ENCODE measurements at regions not wholly inside any gene's neighbourhood (a gene's known extent, or its start where the extent isn't known, plus 50 kb on each side); places are given as distances from the start of the nearest gene placed in this dataset.

GRCh38 chr11:134951305-134951700 is 539.3 kb upstream of the B3GAT1 start (continued):
- TF ChIP-seq TSHZ2 (CRISPR knock-in tag; IDR thresholded peaks at IDR 0.05) (no peak), ESRRG (CRISPR knock-in tag; IDR thresholded peaks at IDR 0.05) (no peak), ZNF70 (CRISPR knock-in tag; IDR thresholded peaks at IDR 0.05) (no peak), ZNF565 (CRISPR knock-in tag; conservative IDR thresholded peaks at IDR 0.05; ENCODE audit: low read depth) (no peak)

GRCh38 chr11:134950692-134951304 is 538.8 kb upstream of the B3GAT1 start:
- TF ChIP-seq SNAI2 (CRISPR knock-in tag; IDR thresholded peaks at IDR 0.05) (no peak), CSRNP3 (CRISPR knock-in tag; IDR thresholded peaks at IDR 0.05) (no peak), CREB5 (CRISPR knock-in tag; IDR thresholded peaks at IDR 0.05; ENCODE audit: low read depth) (no peak), GLIS3 (CRISPR knock-in tag; IDR thresholded peaks at IDR 0.05) (no peak), ARNTL (CRISPR knock-in tag; IDR thresholded peaks at IDR 0.05; ENCODE audit: borderline replicate concordance, low read depth) (no peak), TOX (CRISPR knock-in tag; IDR thresholded peaks at IDR 0.05; ENCODE audit: borderline replicate concordance) (no peak), ZC3H10 (CRISPR knock-in tag; IDR thresholded peaks at IDR 0.05) (no peak), POU6F1 (CRISPR knock-in tag; IDR thresholded peaks at IDR 0.05; ENCODE audit: borderline replicate concordance, low read depth) (no peak), BACH2 (CRISPR knock-in tag; IDR thresholded peaks at IDR 0.05; ENCODE audit: borderline replicate concordance) (no peak), TSHZ2 (CRISPR knock-in tag; IDR thresholded peaks at IDR 0.05) (no peak), TCF4 (CRISPR knock-in tag; IDR thresholded peaks at IDR 0.05; ENCODE audit: borderline replicate concordance) (no peak), ZNF565 (CRISPR knock-in tag; conservative IDR thresholded peaks at IDR 0.05; ENCODE audit: low read depth) (no peak), PPARA (CRISPR knock-in tag; IDR thresholded peaks at IDR 0.05; ENCODE audit: borderline replicate concordance) (no peak), PATZ1 (CRISPR knock-in tag; IDR thresholded peaks at IDR 0.05; ENCODE audit: borderline replicate concordance) (no peak)
- ATAC-seq: peak; percentile 69
